CD4-positive, alpha-beta memory T cell (primary cell): ENCODE measurements at regions not wholly inside any gene's neighbourhood (a gene's known extent, or its start where the extent isn't known, plus 50 kb on each side); places are given as distances from the start of the nearest gene placed in this dataset.

Source experiments
- CTCF ChIA-PET: fragments of 350-600 bp; sonication (Branson Sonifier 250); formaldehyde crosslinking; loops from one replicate; lab custom pipeline; 2021; ENCODE audit warnings: inconsistent platforms; ENCODE audit not compliant: partially characterized antibody; lab: Charles Lee
- POLR2A ChIA-PET: fragments of 350-600 bp; sonication (Branson Sonifier 250); formaldehyde crosslinking; loops from one replicate; lab custom pipeline; 2021; ENCODE audit not compliant: partially characterized antibody; lab: Charles Lee
- DNase-seq, 5 donors: peaks; one replicate each; pipeline versions ENCODE4 v3.0.0 to v3.0.0-alpha.2; 2020 to 2022; ENCODE audit warnings: mixed read lengths in 1 of 5
- H3K27ac ChIP-seq: one replicate; pipeline ENCODE4 v1.7.0; 2013; ENCODE audit warnings: low read depth, low read length
- H3K27me3 ChIP-seq: 2 replicates; pipeline ENCODE4 v1.7.0; 2013; ENCODE audit warnings: mild to moderate bottlenecking, low read length, moderate library complexity; ENCODE audit not compliant: insufficient read depth
- H3K36me3 ChIP-seq: 2 replicates; pipeline ENCODE4 v1.7.0; 2013; ENCODE audit warnings: mild to moderate bottlenecking, low read length, moderate library complexity; ENCODE audit not compliant: insufficient read depth
- H3K4me1 ChIP-seq: 2 replicates; pipeline ENCODE4 v1.7.0; 2013; ENCODE audit warnings: mild to moderate bottlenecking, low read length, moderate library complexity; ENCODE audit not compliant: insufficient read depth
- H3K4me3 ChIP-seq, 2 donors: one replicate each; pipeline ENCODE4 v1.7.0; 2013; ENCODE audit warnings: low read length in 2 of 2, mild to moderate bottlenecking in 1 of 2
- H3K9me3 ChIP-seq, 2 donors: one replicate each; pipeline ENCODE4 v1.7.0; 2013; ENCODE audit warnings: low read length in 2 of 2, control low read depth in 1 of 2; ENCODE audit not compliant: control insufficient read depth in 1 of 2
- H3K27ac Mint-ChIP-seq, 7 donors: one replicate each; pipeline ENCODE4 v1.8.0; 2020 to 2021; ENCODE audit warnings: mixed read lengths in 7 of 7, mild to moderate bottlenecking in 6 of 7, inconsistent platforms in 3 of 7, moderate library complexity in 3 of 7
- H3K27me3 Mint-ChIP-seq, 2 donors: one replicate each; pipeline ENCODE4 v1.8.0; 2020 to 2021; ENCODE audit warnings: mixed read lengths in 2 of 2
- H3K36me3 Mint-ChIP-seq, 2 donors: one replicate each; pipeline ENCODE4 v1.8.0; 2020 to 2021; ENCODE audit warnings: mixed read lengths in 2 of 2, inconsistent platforms in 1 of 2, mild to moderate bottlenecking in 1 of 2
- H3K4me1 Mint-ChIP-seq, 4 donors: one replicate each; pipeline ENCODE4 v1.8.0; 2020 to 2021; ENCODE audit warnings: mixed read lengths in 4 of 4, mild to moderate bottlenecking in 1 of 4
- H3K4me3 Mint-ChIP-seq, 8 donors: one replicate each; pipeline ENCODE4 v1.8.0; 2020 to 2021; ENCODE audit warnings: mixed read lengths in 8 of 8, mild to moderate bottlenecking in 7 of 8, moderate library complexity in 6 of 8, inconsistent platforms in 3 of 8
- H3K9me3 Mint-ChIP-seq, 8 donors: one replicate each; pipeline ENCODE4 v1.8.0; 2020 to 2021; ENCODE audit warnings: mixed read lengths in 8 of 8, mild to moderate bottlenecking in 5 of 8, inconsistent platforms in 3 of 8, moderate library complexity in 1 of 8
- intact Hi-C: fragments of 100-400 bp; cut with micrococcal nuclease; formaldehyde crosslinking; loops from one replicate; pipeline ENCODE4 v1.15.1; 2023

- ChIA-PET POLR2A (no interaction called here), CTCF (no interaction called here)
- Mint-ChIP-seq H3K4me1 (no peaks in the 10 kb centered on the region), H3K4me3 (no peak overlapping the region), H3K27me3 (no peaks in the 10 kb centered on the region), H3K27ac (no peak overlapping the region), H3K36me3 (no peaks in the 10 kb centered on the region), H3K9me3 (peaks cover 0 to 3% (median under 1%) of the 10 kb centered on the region in 8 donors)
- H3K4me3 ChIP-seq = no peak overlapping the region
- H3K9me3 ChIP-seq = no peaks in the 10 kb centered on the region
- no peaks in the 10 kb centered on the region for H3K27me3 ChIP-seq
- DNase-seq = no peak
- no peaks in the 10 kb centered on the region for H3K36me3 ChIP-seq
- no peaks in the 10 kb centered on the region for H3K4me1 ChIP-seq
- intact Hi-C loops = no loop called here
- no peak overlapping the region for H3K27ac ChIP-seq
Measured at GRCh38 chr12:105907982-105908381, 230.8 kb downstream of the NUAK1 start.

- H3K9me3 Mint-ChIP-seq = peaks cover 0 to 6% (median under 1%) of the 10 kb centered on the region in 8 donors
- Histone ChIP-seq H3K27me3 (no peaks in the 10 kb centered on the region), H3K36me3 (no peaks in the 10 kb centered on the region), H3K9me3 (no peaks in the 10 kb centered on the region), H3K4me1 (no peaks in the 10 kb centered on the region), H3K27ac (no peak overlapping the region), H3K4me3 (no peak overlapping the region)
- peaks cover 1 to 3% of the 10 kb centered on the region in 2 donors for H3K27me3 Mint-ChIP-seq
- no peak overlapping the region for H3K27ac Mint-ChIP-seq
- ChIA-PET CTCF (no interaction called here), POLR2A (no interaction called here)
- no peak overlapping the region for H3K4me3 Mint-ChIP-seq
- intact Hi-C loops = no loop called here
- H3K36me3 Mint-ChIP-seq = no peaks in the 10 kb centered on the region
- no peak for DNase-seq
- no peaks in the 10 kb centered on the region for H3K4me1 Mint-ChIP-seq
Measured at GRCh38 chr12:105910030-105910429, 228.7 kb downstream of the NUAK1 start.

- ChIA-PET CTCF (no interaction called here), POLR2A (no interaction called here)
- DNase-seq = no peak
- Mint-ChIP-seq H3K27me3 (peaks cover 1 to 4% of the 10 kb centered on the region in 2 donors), H3K36me3 (no peaks in the 10 kb centered on the region), H3K9me3 (peaks cover 0 to 7% (median 3%) of the 10 kb centered on the region in 8 donors), H3K4me3 (no peak overlapping the region), H3K4me1 (no peaks in the 10 kb centered on the region), H3K27ac (peak overlapping the region in 1 of 7 donors; percentile 45)
- no peaks in the 10 kb centered on the region for H3K36me3 ChIP-seq
- no peak overlapping the region for H3K27ac ChIP-seq
- intact Hi-C loops = no loop called here
- H3K4me1 ChIP-seq = no peaks in the 10 kb centered on the region
- H3K9me3 ChIP-seq = no peaks in the 10 kb centered on the region
- no peaks in the 10 kb centered on the region for H3K27me3 ChIP-seq
- H3K4me3 ChIP-seq = no peak overlapping the region
Measured at GRCh38 chr12:105911966-105912365, 226.8 kb downstream of the NUAK1 start.

- no peaks in the 10 kb centered on the region for H3K27me3 ChIP-seq
- no peaks in the 10 kb centered on the region for H3K4me1 ChIP-seq
- no peak overlapping the region for H3K4me3 Mint-ChIP-seq
- no peak for DNase-seq
- peaks cover 1 to 4% of the 10 kb centered on the region in 2 donors for H3K27me3 Mint-ChIP-seq
- H3K9me3 Mint-ChIP-seq = peaks cover 0 to 7% (median 3%) of the 10 kb centered on the region in 8 donors
- no peaks in the 10 kb centered on the region for H3K9me3 ChIP-seq
- H3K27ac ChIP-seq = no peak overlapping the region
- H3K36me3 Mint-ChIP-seq = no peaks in the 10 kb centered on the region
- H3K4me3 ChIP-seq = no peak overlapping the region
- ChIA-PET CTCF (no interaction called here), POLR2A (no interaction called here)
- H3K4me1 Mint-ChIP-seq = no peaks in the 10 kb centered on the region
- intact Hi-C loops = no loop called here
- H3K27ac Mint-ChIP-seq = no peak overlapping the region
- no peaks in the 10 kb centered on the region for H3K36me3 ChIP-seq
Measured at GRCh38 chr12:105912882-105913678, 225.7 kb downstream of the NUAK1 start.

GRCh38 chr12:105915997-105916759 is 222.6 kb downstream of the NUAK1 start:
- Histone ChIP-seq H3K27me3 (no peaks in the 10 kb centered on the region), H3K4me1 (no peaks in the 10 kb centered on the region), H3K9me3 (no peaks in the 10 kb centered on the region), H3K36me3 (no peaks in the 10 kb centered on the region), H3K4me3 (no peak overlapping the region), H3K27ac (no peak overlapping the region)
- intact Hi-C loops = no loop called here
- H3K4me1 Mint-ChIP-seq = no peaks in the 10 kb centered on the region
- CTCF ChIA-PET = no interaction called here
- POLR2A ChIA-PET = no interaction called here
- no peaks in the 10 kb centered on the region for H3K36me3 Mint-ChIP-seq
- peaks cover 2 to 4% of the 10 kb centered on the region in 2 donors for H3K27me3 Mint-ChIP-seq
- H3K27ac Mint-ChIP-seq = no peak overlapping the region
- DNase-seq = no peak
- H3K4me3 Mint-ChIP-seq = no peak overlapping the region
- peaks cover 0 to 7% (median 1%) of the 10 kb centered on the region in 8 donors for H3K9me3 Mint-ChIP-seq

- DNase-seq = no peak
- H3K36me3 ChIP-seq = no peaks in the 10 kb centered on the region
- Mint-ChIP-seq H3K9me3 (peaks cover 0 to 7% (median 1%) of the 10 kb centered on the region in 8 donors), H3K4me3 (no peak overlapping the region), H3K27me3 (peaks cover 2 to 4% of the 10 kb centered on the region in 2 donors), H3K36me3 (no peaks in the 10 kb centered on the region), H3K4me1 (no peaks in the 10 kb centered on the region), H3K27ac (no peak overlapping the region)
- H3K9me3 ChIP-seq = no peaks in the 10 kb centered on the region
- H3K4me1 ChIP-seq = no peaks in the 10 kb centered on the region
- no peaks in the 10 kb centered on the region for H3K27me3 ChIP-seq
- no peak overlapping the region for H3K27ac ChIP-seq
- intact Hi-C loops = no loop called here
- ChIA-PET CTCF (no interaction called here), POLR2A (no interaction called here)
- no peak overlapping the region for H3K4me3 ChIP-seq
Measured at GRCh38 chr12:105916760-105917039, 222.1 kb downstream of the NUAK1 start.

DNA sequence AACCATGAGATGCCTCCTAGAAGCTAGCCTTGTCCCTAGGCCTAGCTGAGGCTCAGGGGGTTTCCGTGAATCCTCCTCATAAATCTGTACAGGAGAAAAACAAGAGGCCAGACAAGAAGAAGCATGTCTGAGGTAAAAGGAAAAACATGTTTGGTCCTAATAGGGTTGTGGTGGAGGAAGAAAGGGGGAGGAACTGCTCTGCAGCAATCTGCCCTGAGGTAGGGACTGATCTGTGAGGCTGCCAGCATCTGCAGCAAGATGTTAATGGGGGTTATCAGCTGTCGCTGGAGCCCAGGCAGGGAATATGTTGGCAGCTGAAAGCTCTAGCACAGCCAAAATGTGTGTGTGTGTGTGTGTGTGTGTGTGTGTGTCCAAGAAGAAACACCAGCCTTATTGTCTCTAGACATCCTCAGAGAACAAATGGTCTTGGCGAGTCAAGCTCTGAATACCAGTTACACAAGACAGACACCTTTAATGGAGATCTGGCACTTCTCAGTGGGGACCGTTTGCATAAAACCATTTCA is 218.5 kb downstream of the NUAK1 start:
- H3K9me3 Mint-ChIP-seq = peaks cover 0 to 6% (median 0%) of the 10 kb centered on the region in 8 donors
- no peaks in the 10 kb centered on the region for H3K36me3 Mint-ChIP-seq
- CTCF ChIA-PET = no interaction called here
- no peak overlapping the region for H3K27ac Mint-ChIP-seq
- Histone ChIP-seq H3K27ac (no peak overlapping the region), H3K27me3 (no peaks in the 10 kb centered on the region), H3K4me3 (no peak overlapping the region), H3K9me3 (no peaks in the 10 kb centered on the region), H3K4me1 (no peaks in the 10 kb centered on the region), H3K36me3 (no peaks in the 10 kb centered on the region)
- peaks cover 0 to 1% of the 10 kb centered on the region in 2 donors for H3K27me3 Mint-ChIP-seq
- intact Hi-C loops = no loop called here
- POLR2A ChIA-PET = no interaction called here
- H3K4me1 Mint-ChIP-seq = no peaks in the 10 kb centered on the region
- no peak overlapping the region for H3K4me3 Mint-ChIP-seq
- DNase-seq = no peak
